ENCODE measurements at regions not wholly inside any gene's neighbourhood (a gene's known extent, or its start where the extent isn't known, plus 50 kb on each side); places are given as distances from the start of the nearest gene placed in this dataset.

DNA sequence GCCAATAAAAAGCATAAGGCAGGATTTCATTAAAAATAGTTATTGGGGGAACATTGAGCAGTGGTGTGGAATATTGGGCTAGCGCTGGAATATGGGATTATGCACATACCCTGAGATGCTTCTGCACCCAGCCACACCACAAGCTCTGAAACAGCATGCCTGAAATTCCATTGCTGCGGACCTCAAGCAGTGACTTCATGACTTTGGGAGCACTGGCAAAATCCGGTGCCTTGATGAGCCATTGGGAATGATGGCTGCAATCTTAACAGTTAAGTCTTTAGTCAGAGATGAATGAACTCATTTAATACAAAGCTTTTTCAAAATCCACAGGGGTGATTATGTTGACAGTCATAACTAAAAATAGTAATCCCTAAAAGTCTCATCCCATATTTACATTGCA, 274.7 kb upstream of the MTPN start:
- TF ChIP-seq, protein P1, sequence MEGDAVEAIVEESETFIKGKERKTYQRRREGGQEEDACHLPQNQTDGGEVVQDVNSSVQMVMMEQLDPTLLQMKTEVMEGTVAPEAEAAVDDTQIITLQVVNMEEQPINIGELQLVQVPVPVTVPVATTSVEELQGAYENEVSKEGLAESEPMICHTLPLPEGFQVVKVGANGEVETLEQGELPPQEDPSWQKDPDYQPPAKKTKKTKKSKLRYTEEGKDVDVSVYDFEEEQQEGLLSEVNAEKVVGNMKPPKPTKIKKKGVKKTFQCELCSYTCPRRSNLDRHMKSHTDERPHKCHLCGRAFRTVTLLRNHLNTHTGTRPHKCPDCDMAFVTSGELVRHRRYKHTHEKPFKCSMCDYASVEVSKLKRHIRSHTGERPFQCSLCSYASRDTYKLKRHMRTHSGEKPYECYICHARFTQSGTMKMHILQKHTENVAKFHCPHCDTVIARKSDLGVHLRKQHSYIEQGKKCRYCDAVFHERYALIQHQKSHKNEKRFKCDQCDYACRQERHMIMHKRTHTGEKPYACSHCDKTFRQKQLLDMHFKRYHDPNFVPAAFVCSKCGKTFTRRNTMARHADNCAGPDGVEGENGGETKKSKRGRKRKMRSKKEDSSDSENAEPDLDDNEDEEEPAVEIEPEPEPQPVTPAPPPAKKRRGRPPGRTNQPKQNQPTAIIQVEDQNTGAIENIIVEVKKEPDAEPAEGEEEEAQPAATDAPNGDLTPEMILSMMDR (IDR thresholded peaks at IDR 0.05) = no peak
- TF ChIP-seq POLR2A (IDR thresholded peaks at IDR 0.05) = no peak
- no peak for TF ChIP-seq POLR2AphosphoS5 (IDR thresholded peaks at IDR 0.05)
- no peak for TF ChIP-seq EP300 (IDR thresholded peaks at IDR 0.05; ENCODE audit: low read depth)

Data from transverse colon (tissue), 4 donors.